PC-3 (cell line): ENCODE measurements at regions not wholly inside any gene's neighbourhood (a gene's known extent, or its start where the extent isn't known, plus 50 kb on each side); places are given as distances from the start of the nearest gene placed in this dataset.

ENCODE experiments used
- EZH2 ChIP-seq: fragments of 300-600 bp; sonication (generic); IDR thresholded peaks from one replicate; pipeline ENCODE4 v1.6.1; 2017; ENCODE audit warnings: antibody characterized with exemption, mild to moderate bottlenecking, low read length; ENCODE audit not compliant: unreplicated experiment
- EZH2phosphoT487 ChIP-seq: fragments of 300-600 bp; sonication (generic); IDR thresholded peaks from 2 replicates; pipeline ENCODE4 v1.6.1; 2018; ENCODE audit warnings: mild to moderate bottlenecking, antibody characterized with exemption, low read length, borderline replicate concordance
- TF ChIP-seq, protein P1 (sequence below): fragments of 300-600 bp; sonication (generic); conservative IDR thresholded peaks from 2 replicates; pipeline ENCODE4 v1.5.1; 2017; ENCODE audit warnings: antibody characterized with exemption, low read depth, mild to moderate bottlenecking, low read length

DNA sequence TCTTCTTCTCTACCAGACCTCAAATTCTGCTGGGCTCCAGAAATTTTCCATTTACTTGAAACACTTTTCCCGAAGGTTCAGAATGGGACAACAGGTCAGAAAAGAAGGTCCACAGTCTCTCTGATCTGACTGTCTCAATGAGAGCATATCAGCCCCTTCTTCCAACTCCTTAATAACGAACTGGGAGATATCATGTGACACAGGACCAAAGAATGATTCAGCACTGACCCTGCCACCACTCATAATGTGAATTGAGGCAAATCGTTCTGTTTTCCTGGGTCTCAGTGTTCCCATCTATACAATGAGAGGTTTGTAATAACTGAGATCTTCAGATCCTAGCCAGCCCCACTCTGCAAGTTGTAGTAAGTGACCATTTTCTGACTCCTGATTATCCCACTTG lies 500.5 kb downstream of the NTRK3 start:
- TF ChIP-seq, protein P1, sequence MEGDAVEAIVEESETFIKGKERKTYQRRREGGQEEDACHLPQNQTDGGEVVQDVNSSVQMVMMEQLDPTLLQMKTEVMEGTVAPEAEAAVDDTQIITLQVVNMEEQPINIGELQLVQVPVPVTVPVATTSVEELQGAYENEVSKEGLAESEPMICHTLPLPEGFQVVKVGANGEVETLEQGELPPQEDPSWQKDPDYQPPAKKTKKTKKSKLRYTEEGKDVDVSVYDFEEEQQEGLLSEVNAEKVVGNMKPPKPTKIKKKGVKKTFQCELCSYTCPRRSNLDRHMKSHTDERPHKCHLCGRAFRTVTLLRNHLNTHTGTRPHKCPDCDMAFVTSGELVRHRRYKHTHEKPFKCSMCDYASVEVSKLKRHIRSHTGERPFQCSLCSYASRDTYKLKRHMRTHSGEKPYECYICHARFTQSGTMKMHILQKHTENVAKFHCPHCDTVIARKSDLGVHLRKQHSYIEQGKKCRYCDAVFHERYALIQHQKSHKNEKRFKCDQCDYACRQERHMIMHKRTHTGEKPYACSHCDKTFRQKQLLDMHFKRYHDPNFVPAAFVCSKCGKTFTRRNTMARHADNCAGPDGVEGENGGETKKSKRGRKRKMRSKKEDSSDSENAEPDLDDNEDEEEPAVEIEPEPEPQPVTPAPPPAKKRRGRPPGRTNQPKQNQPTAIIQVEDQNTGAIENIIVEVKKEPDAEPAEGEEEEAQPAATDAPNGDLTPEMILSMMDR, result no peak
- TF ChIP-seq EZH2 (no peak), EZH2phosphoT487 (no peak)
